ENCODE measurements at regions not wholly inside any gene's neighbourhood (a gene's known extent, or its start where the extent isn't known, plus 50 kb on each side); places are given as distances from the start of the nearest gene placed in this dataset.

GRCh38 chr6:44530209-44530909, 142.9 kb downstream of the CDC5L start:
- TF ChIP-seq POLR2A (IDR thresholded peaks at IDR 0.05; ENCODE audit: extremely low read depth, insufficient read length) (no peak), MAX (IDR thresholded peaks at IDR 0.05; ENCODE audit: low read depth, low read length) (no peak), CTCF (IDR thresholded peaks at IDR 0.05; ENCODE audit: low read depth, low read length) (no peak), MYC (IDR thresholded peaks at IDR 0.05; ENCODE audit: low read depth, low read length) (no peak)
- DNase-seq (ENCODE audit: low read depth) = no peak
- H3K4me3 ChIP-seq (ENCODE audit: low read depth, low read length) = no peak overlapping the region

- H3K4me3 ChIP-seq (ENCODE audit: low read depth, low read length) = no peak overlapping the region
- TF ChIP-seq MYC (IDR thresholded peaks at IDR 0.05; ENCODE audit: low read depth, low read length) (no peak), POLR2A (IDR thresholded peaks at IDR 0.05; ENCODE audit: extremely low read depth, insufficient read length) (no peak), MAX (IDR thresholded peaks at IDR 0.05; ENCODE audit: low read depth, low read length) (no peak)
- no peak for DNase-seq (ENCODE audit: low read depth)
Measured at GRCh38 chr6:44530910-44531234, 143.4 kb downstream of the CDC5L start.

GRCh38 chr6:44531442-44532015, 144.0 kb downstream of the CDC5L start:
- DNase-seq (ENCODE audit: low read depth) = no peak

GRCh38 chr6:44533421-44533820, 145.9 kb downstream of the CDC5L start:
- no peak for DNase-seq (ENCODE audit: low read depth)
- H3K4me3 ChIP-seq (ENCODE audit: low read depth, low read length) = no peak overlapping the region
- TF ChIP-seq CTCF (IDR thresholded peaks at IDR 0.05; ENCODE audit: low read depth, low read length) (no peak), POLR2A (IDR thresholded peaks at IDR 0.05; ENCODE audit: extremely low read depth, insufficient read length) (no peak)

More at GRCh38 chr6:44531442-44532015, 144.0 kb downstream of the CDC5L start:
- no peak overlapping the region for H3K4me3 ChIP-seq (ENCODE audit: low read depth, low read length)
- TF ChIP-seq MYC (IDR thresholded peaks at IDR 0.05; ENCODE audit: low read depth, low read length) (no peak), POLR2A (IDR thresholded peaks at IDR 0.05; ENCODE audit: extremely low read depth, insufficient read length) (no peak), CTCF (IDR thresholded peaks at IDR 0.05; ENCODE audit: low read depth, low read length) (no peak), MAX (IDR thresholded peaks at IDR 0.05; ENCODE audit: low read depth, low read length) (no peak)

- no peak overlapping the region for H3K4me3 ChIP-seq (ENCODE audit: low read depth, low read length)
- no peak for DNase-seq (ENCODE audit: low read depth)
- no peak for TF ChIP-seq CTCF (IDR thresholded peaks at IDR 0.05; ENCODE audit: low read depth, low read length)
- TF ChIP-seq MYC (IDR thresholded peaks at IDR 0.05; ENCODE audit: low read depth, low read length) = no peak
- no peak for TF ChIP-seq POLR2A (IDR thresholded peaks at IDR 0.05; ENCODE audit: extremely low read depth, insufficient read length)
- no peak for TF ChIP-seq MAX (IDR thresholded peaks at IDR 0.05; ENCODE audit: low read depth, low read length)
Measured at GRCh38 chr6:44534291-44534690, 146.8 kb downstream of the CDC5L start.

GRCh38 chr6:44535446-44535845, 147.9 kb downstream of the CDC5L start:
- TF ChIP-seq POLR2A (IDR thresholded peaks at IDR 0.05; ENCODE audit: extremely low read depth, insufficient read length) = no peak
- no peak for TF ChIP-seq MAX (IDR thresholded peaks at IDR 0.05; ENCODE audit: low read depth, low read length)
- TF ChIP-seq CTCF (IDR thresholded peaks at IDR 0.05; ENCODE audit: low read depth, low read length) = no peak
- TF ChIP-seq MYC (IDR thresholded peaks at IDR 0.05; ENCODE audit: low read depth, low read length) = no peak
- H3K4me3 ChIP-seq (ENCODE audit: low read depth, low read length) = no peak overlapping the region
- no peak for DNase-seq (ENCODE audit: low read depth)
